ENCODE measurements at regions not wholly inside any gene's neighbourhood (a gene's known extent, or its start where the extent isn't known, plus 50 kb on each side); places are given as distances from the start of the nearest gene placed in this dataset.

DNA sequence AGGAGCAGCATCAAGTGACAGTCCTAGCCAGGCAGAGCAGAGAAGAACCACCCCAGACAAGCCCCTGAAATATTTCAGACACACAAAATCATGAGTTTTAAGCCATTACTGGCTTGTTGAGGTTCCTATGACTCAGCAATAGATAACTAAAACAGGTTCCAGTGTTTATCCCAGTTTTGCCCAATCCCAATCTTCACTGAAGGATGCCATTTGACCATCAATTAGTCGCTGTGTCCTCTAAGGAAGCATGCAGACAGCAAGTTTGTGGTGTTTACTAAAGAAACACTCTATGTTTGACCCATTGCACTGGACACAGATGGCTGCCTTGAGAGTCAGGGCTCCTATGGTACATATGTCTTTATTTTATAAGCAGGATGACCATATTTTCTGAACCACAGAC, 186.7 kb downstream of the SYK start:
- H3K9me3 ChIP-seq (replicated peaks; ENCODE audit: control insufficient read depth, insufficient read depth, low read length): no peaks in the 10 kb centered on the region
- H3K27ac ChIP-seq (ENCODE audit: insufficient read depth, low read depth, low read length): no peak overlapping the region
- H3K27me3 ChIP-seq (ENCODE audit: control insufficient read depth in 2 of 2, insufficient read depth in 2 of 2, low read length in 2 of 2): no peaks in the 10 kb centered on the region
- POLR2A ChIA-PET: no interaction called here
- intact Hi-C loops (cut with micrococcal nuclease): no loop called here
- no peak overlapping the region for H3K9ac ChIP-seq (replicated peaks; ENCODE audit: extremely low read depth, insufficient read depth, low read length)
- no TSS peak for BruUV-seq (replicated peaks)
- DNase-seq (ENCODE audit: low read depth, low spot score): no peak
- H3K4me3 ChIP-seq (replicated peaks in 1 of 3; ENCODE audit: insufficient read depth in 1 of 3, low read depth in 1 of 3, low read length in 3 of 3): no peak overlapping the region
- CTCF ChIA-PET: no interaction called here
- no peak overlapping the region for H2AFZ ChIP-seq (ENCODE audit: low read depth, low read length)
- no peak for FAIRE-seq
- H3K9me1 ChIP-seq (replicated peaks; ENCODE audit: control insufficient read depth, extremely low read depth, insufficient read depth, low read length): no peaks in the 10 kb centered on the region
- no peaks in the 10 kb centered on the region for H3K36me3 ChIP-seq (ENCODE audit: control insufficient read depth in 2 of 2, extremely low read depth in 1 of 2, insufficient read depth in 2 of 2, low read length in 2 of 2)
- dilution Hi-C loops (cut with MboI; ENCODE audit: extremely low pct_ligation_motif_present, low sequenced_read_pairs): no loop called here
- H3K4me2 ChIP-seq (ENCODE audit: insufficient read depth, low read length): no peak overlapping the region
- TF ChIP-seq GATA2 (IDR thresholded peaks at IDR 0.05; ENCODE audit: insufficient read depth, insufficient read length, low read depth, low read length): no peak
- no peak for TF ChIP-seq POLR2AphosphoS5 (IDR thresholded peaks at IDR 0.05; ENCODE audit: insufficient read depth, low read depth, low read length)
- TF ChIP-seq, protein P1, sequence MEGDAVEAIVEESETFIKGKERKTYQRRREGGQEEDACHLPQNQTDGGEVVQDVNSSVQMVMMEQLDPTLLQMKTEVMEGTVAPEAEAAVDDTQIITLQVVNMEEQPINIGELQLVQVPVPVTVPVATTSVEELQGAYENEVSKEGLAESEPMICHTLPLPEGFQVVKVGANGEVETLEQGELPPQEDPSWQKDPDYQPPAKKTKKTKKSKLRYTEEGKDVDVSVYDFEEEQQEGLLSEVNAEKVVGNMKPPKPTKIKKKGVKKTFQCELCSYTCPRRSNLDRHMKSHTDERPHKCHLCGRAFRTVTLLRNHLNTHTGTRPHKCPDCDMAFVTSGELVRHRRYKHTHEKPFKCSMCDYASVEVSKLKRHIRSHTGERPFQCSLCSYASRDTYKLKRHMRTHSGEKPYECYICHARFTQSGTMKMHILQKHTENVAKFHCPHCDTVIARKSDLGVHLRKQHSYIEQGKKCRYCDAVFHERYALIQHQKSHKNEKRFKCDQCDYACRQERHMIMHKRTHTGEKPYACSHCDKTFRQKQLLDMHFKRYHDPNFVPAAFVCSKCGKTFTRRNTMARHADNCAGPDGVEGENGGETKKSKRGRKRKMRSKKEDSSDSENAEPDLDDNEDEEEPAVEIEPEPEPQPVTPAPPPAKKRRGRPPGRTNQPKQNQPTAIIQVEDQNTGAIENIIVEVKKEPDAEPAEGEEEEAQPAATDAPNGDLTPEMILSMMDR (IDR thresholded peaks at IDR 0.05; ENCODE audit: extremely low read depth in 1 of 2, insufficient read depth in 1 of 2, low read depth in 1 of 2, low read length in 2 of 2): no peak
- no peak for TF ChIP-seq JUN (IDR thresholded peaks at IDR 0.05; ENCODE audit: borderline replicate concordance, insufficient read depth, insufficient read length, low read depth)
- no peak for TF ChIP-seq POLR2A (IDR thresholded peaks at IDR 0.05; ENCODE audit: low read depth, low read length)
- no peak for TF ChIP-seq MYC (IDR thresholded peaks at IDR 0.05; ENCODE audit: low read depth, low read length)
- TF ChIP-seq, protein P2, sequence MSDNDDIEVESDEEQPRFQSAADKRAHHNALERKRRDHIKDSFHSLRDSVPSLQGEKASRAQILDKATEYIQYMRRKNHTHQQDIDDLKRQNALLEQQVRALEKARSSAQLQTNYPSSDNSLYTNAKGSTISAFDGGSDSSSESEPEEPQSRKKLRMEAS (IDR thresholded peaks at IDR 0.05; ENCODE audit: insufficient read depth, insufficient read length): no peak
- no peak for TF ChIP-seq FOS (IDR thresholded peaks at IDR 0.05; ENCODE audit: borderline replicate concordance, insufficient read depth, low read length)
- TF ChIP-seq EZH2 (IDR thresholded peaks at IDR 0.05; ENCODE audit: borderline replicate concordance, low read depth, low read length, severe bottlenecking): no peak
- H3K79me2 ChIP-seq (ENCODE audit: control insufficient read depth, insufficient read depth, low read length): no peaks in the 10 kb centered on the region
- H3K4me1 ChIP-seq (ENCODE audit: control insufficient read depth, extremely low read depth, insufficient read depth, low read length): peaks cover 17% of the 10 kb centered on the region
- no peaks in the 10 kb centered on the region for H4K20me1 ChIP-seq (replicated peaks; ENCODE audit: control insufficient read depth, extremely low read depth, insufficient read depth, low read length)
